SU-DHL-6 (cell line): ENCODE measurements at regions not wholly inside any gene's neighbourhood (a gene's known extent, or its start where the extent isn't known, plus 50 kb on each side); places are given as distances from the start of the nearest gene placed in this dataset.

Experiments used
- H2AFZ ChIP-seq: fragments of 200-600 bp; sonication (generic); 2 replicates; pipeline ENCODE4 v1.6.1; 2014; ENCODE audit warnings: low read depth, mild to moderate bottlenecking, moderate library complexity, mixed read lengths, antibody characterized with exemption, low read length; ENCODE audit not compliant: severe bottlenecking
- H3F3A ChIP-seq: fragments of 200-600 bp; shearing (Covaris generic); 2 replicates; pipeline ENCODE4 v1.6.0; 2016; ENCODE audit warnings: antibody characterized with exemption, mild to moderate bottlenecking; ENCODE audit not compliant: insufficient read depth
- H3K27ac ChIP-seq: fragments of 200-600 bp; sonication (generic); 2 replicates; pipeline ENCODE4 v1.5.1; 2016; ENCODE audit warnings: low read depth, mild to moderate bottlenecking, low read length, moderate library complexity, mixed read lengths
- H3K27me3 ChIP-seq: fragments of 200-600 bp; sonication (generic), shearing (Covaris generic); 2 replicates; pipeline ENCODE4 v1.6.0; 2014; ENCODE audit warnings: mild to moderate bottlenecking, low read length
- H3K36me3 ChIP-seq: fragments of 200-600 bp; sonication (generic); 2 replicates; pipeline ENCODE4 v1.6.1; 2014; ENCODE audit warnings: mild to moderate bottlenecking, low read length, mixed read lengths
- H3K4me2 ChIP-seq: fragments of 300-600, 200-600 bp; shearing (Covaris generic), sonication (generic); 2 replicates; pipeline ENCODE4 v1.6.0; 2014; ENCODE audit warnings: low read length, low read depth, mild to moderate bottlenecking; ENCODE audit not compliant: poor library complexity, severe bottlenecking
- H3K4me3 ChIP-seq: fragments of 200-600 bp; sonication (generic); 2 replicates; pipeline ENCODE4 v1.5.1; 2014; ENCODE audit warnings: antibody characterized with exemption, low read length, mild to moderate bottlenecking, mixed read lengths; ENCODE audit not compliant: insufficient read depth, poor library complexity, severe bottlenecking
- H3K79me2 ChIP-seq: fragments of 200-600 bp; sonication (generic); 2 replicates; pipeline ENCODE4 v1.6.1; 2014; ENCODE audit warnings: mild to moderate bottlenecking, low read length, moderate library complexity; ENCODE audit not compliant: insufficient read depth
- H3K9ac ChIP-seq: fragments of 200-600 bp; sonication (generic); 2 replicates; pipeline ENCODE4 v1.7.0; 2014; ENCODE audit warnings: mild to moderate bottlenecking, low read length
- H3K9me2 ChIP-seq: fragments of 200-600 bp; sonication (generic); replicated peaks from 2 replicates; pipeline ENCODE4 v1.6.1; 2014; ENCODE audit warnings: low read length; ENCODE audit not compliant: insufficient read depth
- H3K9me3 ChIP-seq: fragments of 200-600 bp; sonication (generic); 2 replicates; pipeline ENCODE4 v1.6.1; 2014; ENCODE audit warnings: low read length, mixed read lengths; ENCODE audit not compliant: insufficient read depth
- H4K20me1 ChIP-seq: fragments of 200-600 bp; sonication (generic); 2 replicates; pipeline ENCODE4 v1.6.1; 2014; ENCODE audit warnings: low read depth, mild to moderate bottlenecking, antibody characterized with exemption, low read length, moderate library complexity, mixed read lengths
- EZH2phosphoT487 ChIP-seq: fragments of 200-600 bp; sonication (generic), shearing (Covaris generic); conservative IDR thresholded peaks from 2 replicates; pipeline ENCODE4 v1.6.1; 2018; ENCODE audit warnings: mild to moderate bottlenecking, antibody characterized with exemption, low read length, moderate library complexity, mixed read lengths
- TF ChIP-seq, protein P1 (sequence below): fragments of 200-600 bp; sonication (generic); IDR thresholded peaks from one replicate; pipeline ENCODE4 v1.5.1; 2017; ENCODE audit warnings: antibody characterized with exemption, mild to moderate bottlenecking, low read length, moderate library complexity; ENCODE audit not compliant: insufficient read depth, poor library complexity, severe bottlenecking

DNA sequence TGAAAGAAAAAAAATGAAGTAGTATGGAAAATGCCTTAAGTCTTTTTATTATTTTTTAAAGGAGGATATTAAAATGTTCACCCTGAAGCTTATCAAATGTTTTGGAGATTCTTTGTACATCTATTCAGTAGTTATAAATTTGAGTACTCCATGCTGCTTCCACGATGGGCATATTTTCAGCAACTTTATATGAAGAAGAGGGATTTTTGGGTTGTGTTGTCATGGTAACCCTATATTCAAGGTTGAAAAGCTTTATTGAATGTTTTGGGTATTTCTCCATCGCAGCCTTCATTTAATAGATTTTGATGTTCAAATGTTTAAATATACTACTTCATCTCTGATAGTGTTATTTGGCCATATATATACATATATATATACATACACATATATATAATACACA lies 557.5 kb downstream of the CAAP1 start:
- H3K79me2 ChIP-seq, result no peaks in the 10 kb centered on the region
- H3K36me3 ChIP-seq, result no peaks in the 10 kb centered on the region
- H4K20me1 ChIP-seq, result no peaks in the 10 kb centered on the region
- no peak overlapping the region for H3K27ac ChIP-seq
- TF ChIP-seq, protein P1, sequence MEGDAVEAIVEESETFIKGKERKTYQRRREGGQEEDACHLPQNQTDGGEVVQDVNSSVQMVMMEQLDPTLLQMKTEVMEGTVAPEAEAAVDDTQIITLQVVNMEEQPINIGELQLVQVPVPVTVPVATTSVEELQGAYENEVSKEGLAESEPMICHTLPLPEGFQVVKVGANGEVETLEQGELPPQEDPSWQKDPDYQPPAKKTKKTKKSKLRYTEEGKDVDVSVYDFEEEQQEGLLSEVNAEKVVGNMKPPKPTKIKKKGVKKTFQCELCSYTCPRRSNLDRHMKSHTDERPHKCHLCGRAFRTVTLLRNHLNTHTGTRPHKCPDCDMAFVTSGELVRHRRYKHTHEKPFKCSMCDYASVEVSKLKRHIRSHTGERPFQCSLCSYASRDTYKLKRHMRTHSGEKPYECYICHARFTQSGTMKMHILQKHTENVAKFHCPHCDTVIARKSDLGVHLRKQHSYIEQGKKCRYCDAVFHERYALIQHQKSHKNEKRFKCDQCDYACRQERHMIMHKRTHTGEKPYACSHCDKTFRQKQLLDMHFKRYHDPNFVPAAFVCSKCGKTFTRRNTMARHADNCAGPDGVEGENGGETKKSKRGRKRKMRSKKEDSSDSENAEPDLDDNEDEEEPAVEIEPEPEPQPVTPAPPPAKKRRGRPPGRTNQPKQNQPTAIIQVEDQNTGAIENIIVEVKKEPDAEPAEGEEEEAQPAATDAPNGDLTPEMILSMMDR, result no peak
- TF ChIP-seq EZH2phosphoT487, result no peak
- no peak overlapping the region for H2AFZ ChIP-seq
- H3F3A ChIP-seq, result no peaks in the 10 kb centered on the region
- H3K27me3 ChIP-seq, result no peaks in the 10 kb centered on the region
- no peaks in the 10 kb centered on the region for H3K9me2 ChIP-seq
- no peak overlapping the region for H3K4me3 ChIP-seq
- no peaks in the 10 kb centered on the region for H3K9me3 ChIP-seq
- H3K9ac ChIP-seq, result no peak overlapping the region
- H3K4me2 ChIP-seq, result no peak overlapping the region

DNA sequence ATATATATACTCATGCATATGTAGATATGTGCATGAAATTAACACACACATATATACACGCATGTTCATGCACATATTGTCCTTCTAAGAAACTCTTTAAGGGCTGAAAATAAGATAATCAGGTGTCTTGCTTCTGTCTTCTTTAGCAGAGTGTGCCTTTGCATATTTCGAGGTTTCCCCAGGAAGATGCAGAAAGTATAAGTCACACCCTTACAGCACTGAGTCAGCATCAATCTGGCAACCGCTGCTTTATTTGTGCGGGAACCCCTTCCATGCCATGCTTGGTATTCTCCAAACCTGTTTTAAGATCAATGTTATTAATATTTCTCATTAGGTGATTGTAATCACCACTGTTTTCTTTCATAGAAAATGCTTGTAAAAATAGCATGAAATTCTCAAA lies 557.9 kb downstream of the CAAP1 start:
- no peak overlapping the region for H2AFZ ChIP-seq
- H3K9me2 ChIP-seq, result no peaks in the 10 kb centered on the region
- no peak overlapping the region for H3K4me3 ChIP-seq
- no peak for TF ChIP-seq EZH2phosphoT487
- TF ChIP-seq, protein P1, result no peak
- no peaks in the 10 kb centered on the region for H4K20me1 ChIP-seq
- no peaks in the 10 kb centered on the region for H3K27me3 ChIP-seq
- H3K27ac ChIP-seq, result no peak overlapping the region
- no peaks in the 10 kb centered on the region for H3K36me3 ChIP-seq
- no peaks in the 10 kb centered on the region for H3F3A ChIP-seq
- no peaks in the 10 kb centered on the region for H3K79me2 ChIP-seq
- no peak overlapping the region for H3K4me2 ChIP-seq
- no peaks in the 10 kb centered on the region for H3K9me3 ChIP-seq
- H3K9ac ChIP-seq, result no peak overlapping the region

GRCh38 chr9:26331223-26331622 lies 561.4 kb downstream of the CAAP1 start:
- no peak for TF ChIP-seq EZH2phosphoT487
- TF ChIP-seq, protein P1, result no peak

GRCh38 chr9:26329974-26330373 lies 562.6 kb downstream of the CAAP1 start:
- Histone ChIP-seq H2AFZ (no peak overlapping the region), H3F3A (no peaks in the 10 kb centered on the region), H3K9ac (no peak overlapping the region), H3K27me3 (no peaks in the 10 kb centered on the region), H3K36me3 (no peaks in the 10 kb centered on the region), H3K4me3 (no peak overlapping the region), H3K79me2 (no peaks in the 10 kb centered on the region), H3K9me3 (no peaks in the 10 kb centered on the region), H4K20me1 (no peaks in the 10 kb centered on the region), H3K9me2 (no peaks in the 10 kb centered on the region), H3K27ac (no peak overlapping the region), H3K4me2 (no peak overlapping the region)
- TF ChIP-seq, protein P1, result no peak
- no peak for TF ChIP-seq EZH2phosphoT487

More at GRCh38 chr9:26331223-26331622, 561.4 kb downstream of the CAAP1 start:
- H3K9me2 ChIP-seq, result no peaks in the 10 kb centered on the region
- H3K4me3 ChIP-seq, result no peak overlapping the region
- H2AFZ ChIP-seq, result no peak overlapping the region
- no peaks in the 10 kb centered on the region for H3K9me3 ChIP-seq
- no peak overlapping the region for H3K9ac ChIP-seq
- no peaks in the 10 kb centered on the region for H3K27me3 ChIP-seq
- no peaks in the 10 kb centered on the region for H4K20me1 ChIP-seq
- H3K27ac ChIP-seq, result no peak overlapping the region
- no peak overlapping the region for H3K4me2 ChIP-seq
- no peaks in the 10 kb centered on the region for H3K79me2 ChIP-seq
- H3K36me3 ChIP-seq, result no peaks in the 10 kb centered on the region
- H3F3A ChIP-seq, result no peaks in the 10 kb centered on the region
